ENCODE measurements at regions not wholly inside any gene's neighbourhood (a gene's known extent, or its start where the extent isn't known, plus 50 kb on each side); places are given as distances from the start of the nearest gene placed in this dataset.

GRCh38 chr2:139814458-139814857, 1034.3 kb upstream of the NXPH2 start:
- no peak for DNase-seq

- DNase-seq = no peak
Observed at GRCh38 chr2:139813340-139813739, 1033.2 kb upstream of the NXPH2 start.

GRCh38 chr2:139805441-139805840, 1025.3 kb upstream of the NXPH2 start:
- DNase-seq = no peak

GRCh38 chr2:139798391-139798790, 1018.2 kb upstream of the NXPH2 start:
- DNase-seq = no peak

- DNase-seq = no peak
Observed at GRCh38 chr2:139790807-139791752, 1010.9 kb upstream of the NXPH2 start.

GRCh38 chr2:139790136-139790535, 1009.9 kb upstream of the NXPH2 start:
- DNase-seq = no peak

- no peak for DNase-seq
Observed at GRCh38 chr2:139778732-139779131, 998.5 kb upstream of the NXPH2 start.

- no peak for DNase-seq
Observed at GRCh38 chr2:139773720-139774277, 993.6 kb upstream of the NXPH2 start.

- DNase-seq = no peak
Observed at GRCh38 chr2:139769633-139770032, 989.4 kb upstream of the NXPH2 start.

GRCh38 chr2:139763705-139764104, 983.5 kb upstream of the NXPH2 start:
- no peak for DNase-seq

GRCh38 chr2:139759000-139759505, 978.9 kb upstream of the NXPH2 start:
- DNase-seq = no peak

GRCh38 chr2:139746901-139747300, 966.7 kb upstream of the NXPH2 start:
- no peak for DNase-seq

GRCh38 chr2:139744273-139744672, 964.1 kb upstream of the NXPH2 start:
- DNase-seq = no peak

GRCh38 chr2:139742216-139743172, 962.3 kb upstream of the NXPH2 start:
- no peak for DNase-seq

GRCh38 chr2:139737659-139738058, 957.5 kb upstream of the NXPH2 start:
- DNase-seq = no peak

- DNase-seq = no peak
Observed at GRCh38 chr2:139730197-139730596, 950.0 kb upstream of the NXPH2 start.

- no peak for DNase-seq
Observed at GRCh38 chr2:139721411-139721995, 941.3 kb upstream of the NXPH2 start.

- no peak for DNase-seq
Observed at GRCh38 chr2:139720056-139720455, 939.9 kb upstream of the NXPH2 start.

GRCh38 chr2:139704606-139705005, 924.4 kb upstream of the NXPH2 start:
- no peak for DNase-seq

GRCh38 chr2:139694327-139694726, 914.1 kb upstream of the NXPH2 start:
- DNase-seq = no peak

- DNase-seq = no peak
Observed at GRCh38 chr2:139686205-139686604, 906.0 kb upstream of the NXPH2 start.

Data from NCI-H2081 treated with DMSO at 0.1 percent for 48 hours (cell line).